ENCODE measurements at regions not wholly inside any gene's neighbourhood (a gene's known extent, or its start where the extent isn't known, plus 50 kb on each side); places are given as distances from the start of the nearest gene placed in this dataset.

DNA sequence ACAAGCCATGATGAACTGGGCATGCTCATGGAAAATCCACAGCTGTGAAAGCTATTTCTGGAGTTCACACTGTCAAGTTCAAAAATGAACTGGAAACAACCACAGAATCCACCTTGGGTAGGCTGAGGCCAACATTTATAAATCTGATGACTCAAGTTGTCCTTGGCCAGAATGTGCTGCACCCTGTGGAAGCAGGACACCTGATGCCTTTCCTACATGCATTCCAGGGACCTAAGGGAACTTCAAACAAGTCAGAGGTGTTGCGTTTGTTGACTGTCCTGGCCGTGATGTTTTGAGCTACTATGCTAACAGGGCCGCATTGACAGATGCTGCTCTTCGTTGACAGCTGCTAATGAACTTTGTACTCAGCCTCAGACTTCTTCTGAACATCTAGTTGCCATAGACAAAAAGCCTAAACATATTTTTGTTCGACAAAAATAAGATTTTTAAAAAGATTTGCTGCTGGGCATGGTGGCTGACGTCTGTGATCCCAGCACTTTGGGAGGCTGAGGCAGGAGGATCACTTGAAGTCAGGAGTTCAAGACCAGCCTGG is 127.9 kb upstream of the SLC45A1 start:
- H3K27me3 ChIP-seq (ENCODE audit: insufficient read depth, low read length), result no peaks in the 10 kb centered on the region
- no peak overlapping the region for H3K4me3 ChIP-seq (ENCODE audit: insufficient read depth, low read length)
- no peaks in the 10 kb centered on the region for H4K20me1 ChIP-seq (ENCODE audit: insufficient read depth, low read length)
- peak overlapping the region; percentile 12 for H2AFZ ChIP-seq (ENCODE audit: low read length)
- no peaks in the 10 kb centered on the region for H3K36me3 ChIP-seq (ENCODE audit: insufficient read depth, low read length)
- H3K4me1 ChIP-seq (ENCODE audit: insufficient read depth, low read length), result peaks cover 15% of the 10 kb centered on the region
- DNase-seq (ENCODE audit: insufficient read length, low spot score, missing footprints), result peak; percentile 68
- TF ChIP-seq, protein P1, sequence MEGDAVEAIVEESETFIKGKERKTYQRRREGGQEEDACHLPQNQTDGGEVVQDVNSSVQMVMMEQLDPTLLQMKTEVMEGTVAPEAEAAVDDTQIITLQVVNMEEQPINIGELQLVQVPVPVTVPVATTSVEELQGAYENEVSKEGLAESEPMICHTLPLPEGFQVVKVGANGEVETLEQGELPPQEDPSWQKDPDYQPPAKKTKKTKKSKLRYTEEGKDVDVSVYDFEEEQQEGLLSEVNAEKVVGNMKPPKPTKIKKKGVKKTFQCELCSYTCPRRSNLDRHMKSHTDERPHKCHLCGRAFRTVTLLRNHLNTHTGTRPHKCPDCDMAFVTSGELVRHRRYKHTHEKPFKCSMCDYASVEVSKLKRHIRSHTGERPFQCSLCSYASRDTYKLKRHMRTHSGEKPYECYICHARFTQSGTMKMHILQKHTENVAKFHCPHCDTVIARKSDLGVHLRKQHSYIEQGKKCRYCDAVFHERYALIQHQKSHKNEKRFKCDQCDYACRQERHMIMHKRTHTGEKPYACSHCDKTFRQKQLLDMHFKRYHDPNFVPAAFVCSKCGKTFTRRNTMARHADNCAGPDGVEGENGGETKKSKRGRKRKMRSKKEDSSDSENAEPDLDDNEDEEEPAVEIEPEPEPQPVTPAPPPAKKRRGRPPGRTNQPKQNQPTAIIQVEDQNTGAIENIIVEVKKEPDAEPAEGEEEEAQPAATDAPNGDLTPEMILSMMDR (IDR thresholded peaks at IDR 0.05; ENCODE audit: extremely low read depth, low read depth, low read length), result no peak
- H3K79me2 ChIP-seq (ENCODE audit: insufficient read depth, low read length), result no peaks in the 10 kb centered on the region
- H3K4me2 ChIP-seq (ENCODE audit: insufficient read depth, low read length), result no peak overlapping the region
- no peaks in the 10 kb centered on the region for H3K9me3 ChIP-seq (ENCODE audit: low read depth, low read length)
- H3K27ac ChIP-seq (ENCODE audit: low read depth, low read length), result no peak overlapping the region

DNA sequence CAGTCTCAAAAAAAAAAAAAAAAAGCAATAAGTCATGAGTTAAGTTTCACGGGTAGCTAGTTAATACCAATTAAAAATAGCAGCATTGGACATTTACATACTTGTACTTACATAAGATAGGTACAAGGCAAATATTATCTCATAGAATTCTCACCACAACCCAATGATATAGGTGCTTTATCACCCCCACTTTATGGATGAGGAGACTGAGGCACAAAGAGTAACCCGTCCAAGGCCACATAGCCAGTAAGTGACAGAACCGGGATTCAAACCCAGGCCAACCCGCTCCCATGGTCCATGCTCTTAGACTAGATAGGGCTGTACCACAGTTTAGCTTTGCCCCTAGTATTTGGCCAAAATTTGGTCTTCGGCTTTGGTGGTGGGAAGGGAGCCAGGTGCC is 132.5 kb upstream of the SLC45A1 start:
- Histone ChIP-seq H2AFZ (ENCODE audit: low read length) (no peak overlapping the region), H3K27me3 (ENCODE audit: insufficient read depth, low read length) (no peaks in the 10 kb centered on the region), H4K20me1 (ENCODE audit: insufficient read depth, low read length) (no peaks in the 10 kb centered on the region), H3K4me1 (ENCODE audit: insufficient read depth, low read length) (peaks cover 10% of the 10 kb centered on the region), H3K9me3 (ENCODE audit: low read depth, low read length) (no peaks in the 10 kb centered on the region), H3K4me2 (ENCODE audit: insufficient read depth, low read length) (no peak overlapping the region), H3K36me3 (ENCODE audit: insufficient read depth, low read length) (no peaks in the 10 kb centered on the region), H3K27ac (ENCODE audit: low read depth, low read length) (no peak overlapping the region), H3K4me3 (ENCODE audit: insufficient read depth, low read length) (no peak overlapping the region), H3K79me2 (ENCODE audit: insufficient read depth, low read length) (no peaks in the 10 kb centered on the region)
- peak; percentile 66 for DNase-seq (ENCODE audit: insufficient read length, low spot score, missing footprints)
- TF ChIP-seq, protein P1 (IDR thresholded peaks at IDR 0.05; ENCODE audit: extremely low read depth, low read depth, low read length), result no peak

DNA sequence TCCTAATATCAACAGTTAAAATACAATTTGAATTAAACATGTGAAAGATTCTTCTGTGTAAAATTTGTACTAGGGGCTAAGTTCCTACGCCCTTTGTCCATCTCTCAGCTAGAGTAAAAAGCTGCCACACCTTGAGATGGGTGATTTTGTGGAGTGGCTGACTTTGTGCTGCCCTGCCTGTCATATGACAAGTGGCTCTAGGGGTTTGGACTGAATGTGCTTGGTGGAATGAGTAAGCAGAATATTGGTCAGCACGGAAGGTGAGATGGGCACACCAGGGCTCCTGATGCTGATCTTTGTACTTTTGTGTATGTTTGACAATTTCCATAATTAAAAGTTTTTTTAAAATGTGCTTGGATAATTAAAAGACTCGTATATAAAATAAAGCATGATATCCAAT is 133.6 kb upstream of the SLC45A1 start:
- TF ChIP-seq, protein P1 (IDR thresholded peaks at IDR 0.05; ENCODE audit: extremely low read depth, low read depth, low read length), result no peak
- Histone ChIP-seq H3K79me2 (ENCODE audit: insufficient read depth, low read length) (no peaks in the 10 kb centered on the region), H3K9me3 (ENCODE audit: low read depth, low read length) (no peaks in the 10 kb centered on the region), H4K20me1 (ENCODE audit: insufficient read depth, low read length) (no peaks in the 10 kb centered on the region), H3K4me3 (ENCODE audit: insufficient read depth, low read length) (no peak overlapping the region), H3K4me1 (ENCODE audit: insufficient read depth, low read length) (peaks cover 5% of the 10 kb centered on the region), H3K27ac (ENCODE audit: low read depth, low read length) (no peak overlapping the region), H3K36me3 (ENCODE audit: insufficient read depth, low read length) (no peaks in the 10 kb centered on the region), H3K4me2 (ENCODE audit: insufficient read depth, low read length) (no peak overlapping the region), H3K27me3 (ENCODE audit: insufficient read depth, low read length) (no peaks in the 10 kb centered on the region), H2AFZ (ENCODE audit: low read length) (no peak overlapping the region)
- peak; percentile 64 for DNase-seq (ENCODE audit: insufficient read length, low spot score, missing footprints)

DNA sequence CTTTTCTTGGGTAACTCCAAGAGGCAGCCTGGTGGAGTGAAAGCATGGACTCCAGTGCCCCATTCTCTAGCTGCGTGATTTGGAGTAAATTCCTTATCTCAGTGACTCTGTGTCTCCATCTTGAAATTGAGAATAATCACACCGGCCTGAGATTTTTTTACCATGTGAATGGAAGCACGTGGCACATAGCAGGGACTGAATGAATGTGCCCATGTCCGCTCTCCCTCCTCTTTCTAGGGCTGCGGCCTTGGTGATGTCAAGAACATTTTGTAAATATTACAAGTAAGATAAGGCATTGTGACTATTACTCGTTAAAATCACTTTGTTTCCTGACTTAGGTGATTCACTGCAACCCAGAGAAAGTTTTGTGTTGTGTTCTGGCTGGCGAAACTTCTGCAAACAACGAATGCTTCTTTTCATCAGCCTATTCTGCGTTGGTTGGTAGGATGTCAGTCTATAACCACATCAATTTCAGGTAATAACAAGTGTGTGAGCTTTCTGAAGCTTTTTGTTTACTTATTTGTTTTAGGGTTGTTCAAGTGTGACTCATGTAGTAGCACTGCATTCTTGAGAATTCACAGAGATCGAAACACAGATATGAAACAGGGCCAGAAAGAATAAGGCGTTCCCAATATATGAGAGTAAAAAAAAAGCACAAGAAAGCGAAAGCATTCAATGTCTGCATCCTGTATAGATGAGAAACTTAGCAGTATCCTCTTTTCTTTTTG is 135.7 kb upstream of the SLC45A1 start:
- Histone ChIP-seq H3K9me3 (ENCODE audit: low read depth, low read length) (peaks cover 7% of the 10 kb centered on the region), H3K4me2 (ENCODE audit: insufficient read depth, low read length) (peak overlapping the region; percentile 33), H3K4me1 (ENCODE audit: insufficient read depth, low read length) (peaks cover 5% of the 10 kb centered on the region), H3K79me2 (ENCODE audit: insufficient read depth, low read length) (no peaks in the 10 kb centered on the region), H3K27ac (ENCODE audit: low read depth, low read length) (peak overlapping the region; percentile 64), H3K4me3 (ENCODE audit: insufficient read depth, low read length) (no peak overlapping the region), H3K36me3 (ENCODE audit: insufficient read depth, low read length) (no peaks in the 10 kb centered on the region), H4K20me1 (ENCODE audit: insufficient read depth, low read length) (no peaks in the 10 kb centered on the region), H3K27me3 (ENCODE audit: insufficient read depth, low read length) (no peaks in the 10 kb centered on the region), H2AFZ (ENCODE audit: low read length) (no peak overlapping the region)
- TF ChIP-seq, protein P1 (IDR thresholded peaks at IDR 0.05; ENCODE audit: extremely low read depth, low read depth, low read length), result no peak
- peak; percentile 84 for DNase-seq (ENCODE audit: insufficient read length, low spot score, missing footprints)
